Left lung (tissue), 4 donors: ENCODE measurements at regions not wholly inside any gene's neighbourhood (a gene's known extent, or its start where the extent isn't known, plus 50 kb on each side); places are given as distances from the start of the nearest gene placed in this dataset.

Source experiments
- ATAC-seq: fragments of 200-7000 bp; cut with Tn5 transposase; one replicate; pipeline ENCODE4 v1.9.1; 2020; ENCODE audit warnings: moderate library complexity
- DNase-seq, 4 donors: peaks; one replicate each; pipeline ENCODE4 v3.0.0-alpha.2; 2013 to 2020
- H3K27ac ChIP-seq, 2 donors: fragments of 200-600 bp; sonication (generic) in 1 of 2; one replicate each; pipeline versions ENCODE4 v1.5.0 to v1.8.0; 2020 to 2021
- H3K27me3 ChIP-seq, 2 donors: fragments of 200-600 bp; sonication (generic) in 1 of 2; one replicate each; pipeline versions ENCODE4 v1.5.0 to v1.8.0; 2020 to 2021
- H3K36me3 ChIP-seq, 2 donors: fragments of 200-600 bp; sonication (generic) in 1 of 2; one replicate each; pipeline versions ENCODE4 v1.5.0 to v1.8.0; 2020 to 2021
- H3K4me1 ChIP-seq, 2 donors: fragments of 200-600 bp; one replicate each; pipeline ENCODE4 v1.8.0; 2021
- H3K4me3 ChIP-seq, 2 donors: fragments of 200-600 bp; sonication (generic) in 1 of 2; one replicate each; pipeline versions ENCODE4 v1.5.0 to v1.8.0; 2020 to 2021; ENCODE audit warnings: mild to moderate bottlenecking in 1 of 2
- H3K9me3 ChIP-seq, 2 donors: fragments of 200-600 bp; sonication (generic) in 1 of 2; one replicate each; pipeline versions ENCODE4 v1.5.0 to v1.8.0; 2020 to 2021
- CTCF ChIP-seq, 2 donors: fragments of 200-600 bp; sonication (generic) in 1 of 2; IDR thresholded peaks; one replicate each; pipeline versions ENCODE4 v1.5.0 to v1.8.0; 2021; ENCODE audit warnings: antibody characterized with exemption in 2 of 2
- intact Hi-C, 2 donors: fragments of 100-400 bp; cut with DNase I; formaldehyde crosslinking; loops; one replicate each; pipeline versions ENCODE4 v1.11.2 to v1.14.2; 2022
- donor health status: DM: no; HTN: yes; CAD: no.
- donor health status: DM: no; HTN: no; CAD: no.

- DNase-seq: no peak
- H3K4me1 ChIP-seq: no peaks in the 10 kb centered on the region
- TF ChIP-seq CTCF (IDR thresholded peaks at IDR 0.05): no peak
- no peaks in the 10 kb centered on the region for H3K27me3 ChIP-seq
- H3K36me3 ChIP-seq: no peaks in the 10 kb centered on the region
- intact Hi-C loops: no loop called here
- H3K27ac ChIP-seq: no peak overlapping the region
- no peak overlapping the region for H3K4me3 ChIP-seq
- peak; percentile 40 for ATAC-seq
- peaks cover 0 to 6% of the 10 kb centered on the region in 2 donors for H3K9me3 ChIP-seq
Observed at GRCh38 chr9:2465921-2466460, 155.6 kb upstream of the VLDLR start.

- TF ChIP-seq CTCF (IDR thresholded peaks at IDR 0.05): no peak
- no peak for DNase-seq
- Histone ChIP-seq H3K4me1 (no peaks in the 10 kb centered on the region), H3K4me3 (no peak overlapping the region), H3K27me3 (no peaks in the 10 kb centered on the region), H3K9me3 (peaks cover 0 to 6% of the 10 kb centered on the region in 2 donors), H3K36me3 (no peaks in the 10 kb centered on the region), H3K27ac (no peak overlapping the region)
- intact Hi-C loops: no loop called here
- no peak for ATAC-seq
Observed at GRCh38 chr9:2466703-2467102, 154.9 kb upstream of the VLDLR start.

DNA sequence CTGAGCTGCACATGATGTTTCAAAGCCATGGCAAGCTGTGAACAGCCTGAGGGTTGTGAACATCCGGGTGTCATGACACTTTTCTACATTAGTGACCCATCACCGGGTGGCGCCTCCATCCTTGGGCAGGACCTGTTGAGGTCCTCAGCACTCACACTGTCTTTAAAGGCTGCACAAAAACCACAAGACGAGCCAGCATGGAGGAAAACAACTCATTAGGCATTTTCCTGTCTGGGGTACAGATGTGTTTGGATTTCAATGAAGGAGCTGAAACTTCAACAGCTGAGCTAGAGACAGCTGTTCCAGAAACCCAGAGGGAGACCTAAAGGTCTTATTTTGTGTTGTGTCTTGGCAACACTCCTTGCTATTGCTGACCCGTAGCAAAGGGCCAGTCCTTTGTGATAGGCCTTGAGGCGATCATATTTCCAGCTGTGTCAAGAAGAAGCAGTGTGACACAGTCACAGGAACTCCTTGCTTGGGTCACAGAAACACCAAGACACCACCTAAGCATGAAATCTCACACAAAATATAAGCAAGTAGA, 151.8 kb upstream of the VLDLR start:
- intact Hi-C loops: no loop called here
- H3K9me3 ChIP-seq: no peaks in the 10 kb centered on the region
- peak; percentile 65 for ATAC-seq

DNA sequence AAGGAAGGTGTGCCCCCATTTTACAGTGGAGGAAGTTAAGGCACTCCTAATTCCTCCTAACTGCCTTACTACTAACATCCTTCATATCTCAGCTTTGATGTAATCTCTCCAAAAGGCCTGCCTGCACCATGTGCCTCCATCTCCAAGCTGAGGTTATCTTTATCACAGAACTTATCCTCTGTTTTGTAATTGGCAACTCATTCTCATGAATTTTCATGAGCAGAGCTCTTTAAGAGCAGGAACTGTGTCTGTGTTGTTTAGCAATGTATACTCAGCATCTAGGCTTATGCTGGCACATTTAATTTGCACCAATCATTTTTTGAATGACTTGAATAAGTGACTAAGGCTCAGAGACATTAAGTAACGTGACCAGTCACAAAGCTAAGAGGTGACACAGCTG, 147.9 kb upstream of the VLDLR start:
- Histone ChIP-seq H3K4me3 (no peak overlapping the region), H3K9me3 (no peaks in the 10 kb centered on the region), H3K27me3 (no peaks in the 10 kb centered on the region), H3K27ac (no peak overlapping the region), H3K36me3 (no peaks in the 10 kb centered on the region), H3K4me1 (no peaks in the 10 kb centered on the region)
- TF ChIP-seq CTCF (IDR thresholded peaks at IDR 0.05): no peak
- no peak for DNase-seq
- intact Hi-C loops: no loop called here
- no peak for ATAC-seq

More for the DNA sequence above, 151.8 kb upstream of the VLDLR start:
- TF ChIP-seq CTCF (IDR thresholded peaks at IDR 0.05): no peak
- Histone ChIP-seq H3K4me3 (no peak overlapping the region), H3K36me3 (no peaks in the 10 kb centered on the region), H3K27ac (no peak overlapping the region), H3K27me3 (no peaks in the 10 kb centered on the region), H3K4me1 (no peaks in the 10 kb centered on the region)
- peak in 3 of 4 donors; percentile 33 to 66 (median 65) for DNase-seq

DNA sequence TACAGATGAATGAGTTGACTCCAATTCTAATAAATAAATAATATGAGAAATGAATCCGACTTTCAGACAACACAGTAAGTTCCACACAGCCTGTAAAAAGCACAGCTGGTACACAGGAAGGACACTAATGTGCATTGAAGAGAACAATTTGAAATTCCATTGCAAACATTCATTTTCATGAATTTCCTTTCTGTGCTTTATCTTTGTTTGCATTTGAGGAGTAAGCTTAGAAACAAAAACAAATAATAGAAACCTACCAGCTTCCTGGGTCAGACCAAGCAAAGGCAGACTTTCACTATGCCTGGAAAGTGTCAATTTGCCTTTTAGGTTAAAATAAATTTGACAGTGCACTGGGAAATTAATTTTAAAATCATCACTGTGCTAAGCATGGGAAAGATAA, 143.8 kb upstream of the VLDLR start:
- DNase-seq: no peak
- intact Hi-C loops: no loop called here
- ATAC-seq: no peak

More for the DNA sequence above, 143.8 kb upstream of the VLDLR start:
- no peaks in the 10 kb centered on the region for H3K9me3 ChIP-seq
- TF ChIP-seq CTCF (IDR thresholded peaks at IDR 0.05): no peak
- H3K4me1 ChIP-seq: no peaks in the 10 kb centered on the region
- no peak overlapping the region for H3K27ac ChIP-seq
- no peak overlapping the region for H3K4me3 ChIP-seq
- H3K27me3 ChIP-seq: no peaks in the 10 kb centered on the region
- H3K36me3 ChIP-seq: no peaks in the 10 kb centered on the region
